ENCODE measurements at regions not wholly inside any gene's neighbourhood (a gene's known extent, or its start where the extent isn't known, plus 50 kb on each side); places are given as distances from the start of the nearest gene placed in this dataset.
"Not testable (repeated sequence)": the region's sequence is repeated elsewhere in the genome, so short reads cannot be mapped to it uniquely, and the experiment has no call there.

GRCh38 chr1:219863816-219864215, 64.5 kb downstream of the SLC30A10 start:
- Histone ChIP-seq H3K4me3 (ENCODE audit: insufficient read depth, low read depth, low read length) (peak overlapping the region; percentile 17; the same call in 1 of the 2 replicates), H3K27me3 (ENCODE audit: control insufficient read depth, insufficient read depth, low read length) (peaks cover 16% of the 10 kb centered on the region; the same call in 1 of the 2 replicates)
- not testable (repeated sequence) for H3K36me3 ChIP-seq (replicated peaks; ENCODE audit: control insufficient read depth, insufficient read depth, low read length); DNase-seq

- peaks cover 18% of the 10 kb centered on the region; the same call in 1 of the 2 replicates for H3K27me3 ChIP-seq (ENCODE audit: control insufficient read depth, insufficient read depth, low read length)
- no peak overlapping the region for H3K4me3 ChIP-seq (ENCODE audit: insufficient read depth, low read depth, low read length)
- DNase-seq = no peak
- H3K36me3 ChIP-seq (replicated peaks; ENCODE audit: control insufficient read depth, insufficient read depth, low read length) = no peaks in the 10 kb centered on the region
Measured at GRCh38 chr1:219862366-219862765, 66.0 kb downstream of the SLC30A10 start.

GRCh38 chr1:219858980-219859379, 69.4 kb downstream of the SLC30A10 start:
- H3K36me3 ChIP-seq (replicated peaks; ENCODE audit: control insufficient read depth, insufficient read depth, low read length) = no peaks in the 10 kb centered on the region
- DNase-seq = no peak
- no peak overlapping the region for H3K4me3 ChIP-seq (ENCODE audit: insufficient read depth, low read depth, low read length)
- peaks cover 18% of the 10 kb centered on the region; the same call in 1 of the 2 replicates for H3K27me3 ChIP-seq (ENCODE audit: control insufficient read depth, insufficient read depth, low read length)

- H3K4me3 ChIP-seq (ENCODE audit: insufficient read depth, low read depth, low read length) = no peak overlapping the region
- H3K36me3 ChIP-seq (replicated peaks; ENCODE audit: control insufficient read depth, insufficient read depth, low read length) = no peaks in the 10 kb centered on the region
- DNase-seq = no peak
- no peaks in the 10 kb centered on the region; the same call in 1 of the 2 replicates for H3K27me3 ChIP-seq (ENCODE audit: control insufficient read depth, insufficient read depth, low read length)
Measured at GRCh38 chr1:219847215-219847855, 81.0 kb downstream of the SLC30A10 start.

- H3K27me3 ChIP-seq (ENCODE audit: control insufficient read depth, insufficient read depth, low read length) = peaks cover 13% of the 10 kb centered on the region; the same call in 1 of the 2 replicates
- peak overlapping the region; percentile 46 for H3K4me3 ChIP-seq (ENCODE audit: insufficient read depth, low read depth, low read length)
- not testable (repeated sequence) for DNase-seq; H3K36me3 ChIP-seq (replicated peaks; ENCODE audit: control insufficient read depth, insufficient read depth, low read length)
Measured at GRCh38 chr1:219839595-219839994, 88.8 kb downstream of the SLC30A10 start.

- Histone ChIP-seq H3K36me3 (replicated peaks; ENCODE audit: control insufficient read depth, insufficient read depth, low read length) (no peaks in the 10 kb centered on the region), H3K27me3 (ENCODE audit: control insufficient read depth, insufficient read depth, low read length) (peaks cover 13% of the 10 kb centered on the region; the same call in 1 of the 2 replicates), H3K4me3 (ENCODE audit: insufficient read depth, low read depth, low read length) (no peak overlapping the region)
- DNase-seq = no peak
Measured at GRCh38 chr1:219837994-219838294, 90.4 kb downstream of the SLC30A10 start.

GRCh38 chr1:219837274-219837993, 90.9 kb downstream of the SLC30A10 start:
- Histone ChIP-seq H3K27me3 (ENCODE audit: control insufficient read depth, insufficient read depth, low read length) (peaks cover 13% of the 10 kb centered on the region; the same call in 1 of the 2 replicates), H3K4me3 (ENCODE audit: insufficient read depth, low read depth, low read length) (no peak overlapping the region), H3K36me3 (replicated peaks; ENCODE audit: control insufficient read depth, insufficient read depth, low read length) (no peaks in the 10 kb centered on the region)
- peak; percentile 32 for DNase-seq

GRCh38 chr1:219834314-219834917, 93.9 kb downstream of the SLC30A10 start:
- no peaks in the 10 kb centered on the region for H3K36me3 ChIP-seq (replicated peaks; ENCODE audit: control insufficient read depth, insufficient read depth, low read length)
- H3K4me3 ChIP-seq (ENCODE audit: insufficient read depth, low read depth, low read length) = no peak overlapping the region
- H3K27me3 ChIP-seq (ENCODE audit: control insufficient read depth, insufficient read depth, low read length) = peaks cover 13% of the 10 kb centered on the region; the same call in 1 of the 2 replicates
- no peak for DNase-seq

GRCh38 chr1:219833214-219833815, 95.0 kb downstream of the SLC30A10 start:
- peaks cover 9% of the 10 kb centered on the region; the same call in 1 of the 2 replicates for H3K27me3 ChIP-seq (ENCODE audit: control insufficient read depth, insufficient read depth, low read length)
- no peak overlapping the region for H3K4me3 ChIP-seq (ENCODE audit: insufficient read depth, low read depth, low read length)
- peak; percentile 27 for DNase-seq
- H3K36me3 ChIP-seq (replicated peaks; ENCODE audit: control insufficient read depth, insufficient read depth, low read length) = no peaks in the 10 kb centered on the region

- no peak overlapping the region for H3K4me3 ChIP-seq (ENCODE audit: insufficient read depth, low read depth, low read length)
- no peaks in the 10 kb centered on the region for H3K36me3 ChIP-seq (replicated peaks; ENCODE audit: control insufficient read depth, insufficient read depth, low read length)
- peak; percentile 24 for DNase-seq
- no peaks in the 10 kb centered on the region; the same call in 1 of the 2 replicates for H3K27me3 ChIP-seq (ENCODE audit: control insufficient read depth, insufficient read depth, low read length)
Measured at GRCh38 chr1:219826290-219826689, 102.1 kb downstream of the SLC30A10 start.

- no peak for DNase-seq
- no peaks in the 10 kb centered on the region; the same call in 1 of the 2 replicates for H3K27me3 ChIP-seq (ENCODE audit: control insufficient read depth, insufficient read depth, low read length)
- no peaks in the 10 kb centered on the region for H3K36me3 ChIP-seq (replicated peaks; ENCODE audit: control insufficient read depth, insufficient read depth, low read length)
- no peak overlapping the region for H3K4me3 ChIP-seq (ENCODE audit: insufficient read depth, low read depth, low read length)
Measured at GRCh38 chr1:219825355-219825754, 103.0 kb downstream of the SLC30A10 start.

GRCh38 chr1:219824338-219824737, 104.0 kb downstream of the SLC30A10 start:
- Histone ChIP-seq H3K36me3 (replicated peaks; ENCODE audit: control insufficient read depth, insufficient read depth, low read length) (no peaks in the 10 kb centered on the region), H3K4me3 (ENCODE audit: insufficient read depth, low read depth, low read length) (no peak overlapping the region), H3K27me3 (ENCODE audit: control insufficient read depth, insufficient read depth, low read length) (no peaks in the 10 kb centered on the region; the same call in 1 of the 2 replicates)
- DNase-seq = no peak

- no peaks in the 10 kb centered on the region for H3K36me3 ChIP-seq (replicated peaks; ENCODE audit: control insufficient read depth, insufficient read depth, low read length)
- DNase-seq = no peak
- H3K27me3 ChIP-seq (ENCODE audit: control insufficient read depth, insufficient read depth, low read length) = no peaks in the 10 kb centered on the region; the same call in 1 of the 2 replicates
- H3K4me3 ChIP-seq (ENCODE audit: insufficient read depth, low read depth, low read length) = no peak overlapping the region
Measured at GRCh38 chr1:219820551-219820950, 107.8 kb downstream of the SLC30A10 start.

GRCh38 chr1:219817914-219818313, 110.4 kb downstream of the SLC30A10 start:
- Histone ChIP-seq H3K4me3 (ENCODE audit: insufficient read depth, low read depth, low read length) (no peak overlapping the region), H3K36me3 (replicated peaks; ENCODE audit: control insufficient read depth, insufficient read depth, low read length) (no peaks in the 10 kb centered on the region), H3K27me3 (ENCODE audit: control insufficient read depth, insufficient read depth, low read length) (no peaks in the 10 kb centered on the region; the same call in 1 of the 2 replicates)
- DNase-seq = no peak
